ENCODE measurements at regions not wholly inside any gene's neighbourhood (a gene's known extent, or its start where the extent isn't known, plus 50 kb on each side); places are given as distances from the start of the nearest gene placed in this dataset.

GRCh38 chr1:177891809-177892208 lies 78.0 kb downstream of the SEC16B start:
- TF ChIP-seq CTCF (IDR thresholded peaks at IDR 0.05; ENCODE audit: insufficient read depth, low read length, poor library complexity, severe bottlenecking): no peak
- Histone ChIP-seq H3K27me3 (ENCODE audit: control insufficient read depth, insufficient read depth, low read length) (no peaks in the 10 kb centered on the region), H3K36me3 (ENCODE audit: control insufficient read depth, insufficient read depth, low read length) (no peaks in the 10 kb centered on the region), H3K4me3 (ENCODE audit: low read depth, low read length) (no peak overlapping the region)
- DNase-seq (ENCODE audit: low read depth): no peak

DNA sequence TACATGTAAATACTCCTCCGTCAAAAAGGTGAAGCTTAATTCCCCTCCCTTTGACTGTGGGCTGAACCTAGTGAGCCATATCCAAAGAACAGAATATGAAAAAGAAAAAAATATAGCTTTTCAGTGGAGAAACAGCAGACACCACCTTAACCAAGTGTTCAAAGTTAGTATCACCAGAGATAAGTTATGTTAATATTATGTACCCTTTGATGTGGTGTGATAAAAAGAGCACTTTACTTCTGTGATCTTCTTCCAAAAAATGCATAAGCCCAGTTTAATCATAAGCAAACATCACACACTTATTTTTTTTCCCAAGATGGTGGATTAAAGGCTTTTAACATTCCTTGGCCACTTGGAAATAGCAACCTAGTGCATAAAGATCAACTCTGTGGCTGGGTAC lies 79.4 kb downstream of the SEC16B start:
- Histone ChIP-seq H3K4me3 (ENCODE audit: low read depth, low read length) (no peak overlapping the region), H3K27me3 (ENCODE audit: control insufficient read depth, insufficient read depth, low read length) (no peaks in the 10 kb centered on the region), H3K36me3 (ENCODE audit: control insufficient read depth, insufficient read depth, low read length) (no peaks in the 10 kb centered on the region)
- DNase-seq (ENCODE audit: low read depth): no peak
- TF ChIP-seq CTCF (IDR thresholded peaks at IDR 0.05; ENCODE audit: insufficient read depth, low read length, poor library complexity, severe bottlenecking): no peak

- Histone ChIP-seq H3K36me3 (ENCODE audit: control insufficient read depth, insufficient read depth, low read length) (no peaks in the 10 kb centered on the region), H3K4me3 (ENCODE audit: low read depth, low read length) (no peak overlapping the region), H3K27me3 (ENCODE audit: control insufficient read depth, insufficient read depth, low read length) (no peaks in the 10 kb centered on the region)
- no peak for TF ChIP-seq CTCF (IDR thresholded peaks at IDR 0.05; ENCODE audit: insufficient read depth, low read length, poor library complexity, severe bottlenecking)
- DNase-seq (ENCODE audit: low read depth): no peak
Measured at GRCh38 chr1:177884479-177885021, 85.3 kb downstream of the SEC16B start.

DNA sequence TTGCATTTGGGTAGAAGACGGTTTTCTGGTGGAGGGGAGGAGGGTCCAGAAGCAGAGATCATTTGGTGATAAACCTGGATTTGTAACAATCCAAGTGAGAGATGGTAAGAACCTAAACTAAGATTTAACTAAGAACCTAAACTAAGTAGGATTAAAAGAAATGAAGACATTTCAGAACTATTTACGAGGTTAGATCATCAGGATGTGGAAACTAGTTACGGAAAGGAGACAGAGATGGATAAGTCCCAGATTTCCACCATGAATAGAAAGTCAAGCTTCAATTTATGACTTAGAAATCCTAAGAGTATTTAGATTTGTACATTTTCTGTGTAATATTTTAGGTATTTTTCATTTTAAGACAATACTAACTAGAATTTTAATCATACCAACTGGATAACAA lies 86.3 kb downstream of the SEC16B start:
- TF ChIP-seq CTCF (IDR thresholded peaks at IDR 0.05; ENCODE audit: insufficient read depth, low read length, poor library complexity, severe bottlenecking): no peak
- Histone ChIP-seq H3K36me3 (ENCODE audit: control insufficient read depth, insufficient read depth, low read length) (no peaks in the 10 kb centered on the region), H3K4me3 (ENCODE audit: low read depth, low read length) (no peak overlapping the region), H3K27me3 (ENCODE audit: control insufficient read depth, insufficient read depth, low read length) (no peaks in the 10 kb centered on the region)
- DNase-seq (ENCODE audit: low read depth): no peak

- no peak for TF ChIP-seq CTCF (IDR thresholded peaks at IDR 0.05; ENCODE audit: insufficient read depth, low read length, poor library complexity, severe bottlenecking)
- Histone ChIP-seq H3K36me3 (ENCODE audit: control insufficient read depth, insufficient read depth, low read length) (no peaks in the 10 kb centered on the region), H3K4me3 (ENCODE audit: low read depth, low read length) (no peak overlapping the region)
Measured at GRCh38 chr1:177880339-177880891, 89.4 kb downstream of the SEC16B start.

GRCh38 chr1:177877086-177877485 lies 92.8 kb downstream of the SEC16B start:
- no peak for TF ChIP-seq CTCF (IDR thresholded peaks at IDR 0.05; ENCODE audit: insufficient read depth, low read length, poor library complexity, severe bottlenecking)
- Histone ChIP-seq H3K36me3 (ENCODE audit: control insufficient read depth, insufficient read depth, low read length) (no peaks in the 10 kb centered on the region), H3K4me3 (ENCODE audit: low read depth, low read length) (no peak overlapping the region), H3K27me3 (ENCODE audit: control insufficient read depth, insufficient read depth, low read length) (no peaks in the 10 kb centered on the region)
- no peak for DNase-seq (ENCODE audit: low read depth)

More at GRCh38 chr1:177880339-177880891, 89.4 kb downstream of the SEC16B start:
- H3K27me3 ChIP-seq (ENCODE audit: control insufficient read depth, insufficient read depth, low read length): no peaks in the 10 kb centered on the region
- no peak for DNase-seq (ENCODE audit: low read depth)

All from kidney epithelial cell (primary cell).